ENCODE measurements at regions not wholly inside any gene's neighbourhood (a gene's known extent, or its start where the extent isn't known, plus 50 kb on each side); places are given as distances from the start of the nearest gene placed in this dataset.

DNA sequence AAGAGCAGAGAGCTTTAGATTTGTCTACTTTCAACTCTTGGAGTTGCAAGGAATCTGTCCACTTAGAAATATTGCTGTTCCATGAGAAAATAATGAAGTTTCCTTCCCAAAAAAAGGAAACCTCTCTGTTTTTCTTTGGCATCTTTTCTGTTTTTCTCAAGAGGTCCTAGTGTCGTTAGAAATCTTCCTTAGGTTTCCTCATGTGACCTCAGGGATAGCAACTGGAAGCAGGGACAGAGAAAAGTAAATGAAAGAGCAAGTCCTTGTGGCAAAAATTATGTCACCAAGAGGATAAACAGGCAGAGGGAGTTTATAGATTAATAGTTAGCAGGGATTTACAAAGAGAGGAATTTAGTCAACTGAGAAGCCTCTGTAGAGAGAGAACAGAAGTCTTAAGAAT, 478.4 kb upstream of the ADGRL3 start:
- TF ChIP-seq, protein P1, sequence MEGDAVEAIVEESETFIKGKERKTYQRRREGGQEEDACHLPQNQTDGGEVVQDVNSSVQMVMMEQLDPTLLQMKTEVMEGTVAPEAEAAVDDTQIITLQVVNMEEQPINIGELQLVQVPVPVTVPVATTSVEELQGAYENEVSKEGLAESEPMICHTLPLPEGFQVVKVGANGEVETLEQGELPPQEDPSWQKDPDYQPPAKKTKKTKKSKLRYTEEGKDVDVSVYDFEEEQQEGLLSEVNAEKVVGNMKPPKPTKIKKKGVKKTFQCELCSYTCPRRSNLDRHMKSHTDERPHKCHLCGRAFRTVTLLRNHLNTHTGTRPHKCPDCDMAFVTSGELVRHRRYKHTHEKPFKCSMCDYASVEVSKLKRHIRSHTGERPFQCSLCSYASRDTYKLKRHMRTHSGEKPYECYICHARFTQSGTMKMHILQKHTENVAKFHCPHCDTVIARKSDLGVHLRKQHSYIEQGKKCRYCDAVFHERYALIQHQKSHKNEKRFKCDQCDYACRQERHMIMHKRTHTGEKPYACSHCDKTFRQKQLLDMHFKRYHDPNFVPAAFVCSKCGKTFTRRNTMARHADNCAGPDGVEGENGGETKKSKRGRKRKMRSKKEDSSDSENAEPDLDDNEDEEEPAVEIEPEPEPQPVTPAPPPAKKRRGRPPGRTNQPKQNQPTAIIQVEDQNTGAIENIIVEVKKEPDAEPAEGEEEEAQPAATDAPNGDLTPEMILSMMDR (IDR thresholded peaks at IDR 0.05; ENCODE audit: insufficient read depth, low read depth, low read length) = no peak
- no peak for TF ChIP-seq EZH2 (IDR thresholded peaks at IDR 0.05; ENCODE audit: insufficient read depth, low read length)

All from astrocyte (in vitro differentiated cells and primary cell).